ENCODE measurements at regions not wholly inside any gene's neighbourhood (a gene's known extent, or its start where the extent isn't known, plus 50 kb on each side); places are given as distances from the start of the nearest gene placed in this dataset.

DNA sequence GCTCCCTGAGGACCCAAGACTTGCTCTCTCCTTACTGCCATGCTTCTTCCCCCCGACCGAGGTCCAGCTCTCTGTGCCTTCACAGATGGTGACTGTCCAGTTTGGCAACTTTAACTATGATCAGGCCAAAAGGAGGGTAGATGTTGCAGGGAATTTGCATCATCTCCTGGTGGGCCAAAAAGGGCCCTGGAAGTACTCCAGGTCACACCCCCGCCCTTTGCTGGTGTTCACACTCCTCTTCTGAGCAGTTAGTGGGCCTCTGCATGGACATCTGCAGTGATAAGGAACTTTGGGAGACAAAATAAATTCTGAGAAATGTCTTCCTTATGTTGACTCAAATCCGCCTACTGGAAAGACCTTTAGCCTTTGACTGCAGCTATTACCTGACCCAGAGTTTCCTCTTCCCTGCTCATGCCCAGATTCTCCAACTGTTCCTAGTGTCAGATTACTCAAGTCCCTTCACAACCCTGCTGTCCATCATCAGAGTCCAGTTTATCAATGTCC lies 234.4 kb downstream of the LOXHD1 start:
- TF ChIP-seq EZH2 (IDR thresholded peaks at IDR 0.05; ENCODE audit: borderline replicate concordance) (no peak), EZH2phosphoT487 (IDR thresholded peaks at IDR 0.05; ENCODE audit: low read depth, severe bottlenecking, unreplicated experiment) (no peak)
- TF ChIP-seq, protein P1, sequence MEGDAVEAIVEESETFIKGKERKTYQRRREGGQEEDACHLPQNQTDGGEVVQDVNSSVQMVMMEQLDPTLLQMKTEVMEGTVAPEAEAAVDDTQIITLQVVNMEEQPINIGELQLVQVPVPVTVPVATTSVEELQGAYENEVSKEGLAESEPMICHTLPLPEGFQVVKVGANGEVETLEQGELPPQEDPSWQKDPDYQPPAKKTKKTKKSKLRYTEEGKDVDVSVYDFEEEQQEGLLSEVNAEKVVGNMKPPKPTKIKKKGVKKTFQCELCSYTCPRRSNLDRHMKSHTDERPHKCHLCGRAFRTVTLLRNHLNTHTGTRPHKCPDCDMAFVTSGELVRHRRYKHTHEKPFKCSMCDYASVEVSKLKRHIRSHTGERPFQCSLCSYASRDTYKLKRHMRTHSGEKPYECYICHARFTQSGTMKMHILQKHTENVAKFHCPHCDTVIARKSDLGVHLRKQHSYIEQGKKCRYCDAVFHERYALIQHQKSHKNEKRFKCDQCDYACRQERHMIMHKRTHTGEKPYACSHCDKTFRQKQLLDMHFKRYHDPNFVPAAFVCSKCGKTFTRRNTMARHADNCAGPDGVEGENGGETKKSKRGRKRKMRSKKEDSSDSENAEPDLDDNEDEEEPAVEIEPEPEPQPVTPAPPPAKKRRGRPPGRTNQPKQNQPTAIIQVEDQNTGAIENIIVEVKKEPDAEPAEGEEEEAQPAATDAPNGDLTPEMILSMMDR (IDR thresholded peaks at IDR 0.05; ENCODE audit: poor library complexity) = no peak
- WGBS (ENCODE audit: low lambda C conversion rate, missing lambda C conversion rate) = 85% methylated on average over 4 of the region's 4 CpGs
- Histone ChIP-seq H3K4me2 (no peak overlapping the region), H3K36me3 (replicated peaks; ENCODE audit: insufficient read depth, low read depth) (no peaks in the 10 kb centered on the region), H3K9me3 (ENCODE audit: low read depth) (no peaks in the 10 kb centered on the region), H3K27ac (no peak overlapping the region), H3K4me1 (ENCODE audit: insufficient read depth) (no peaks in the 10 kb centered on the region), H3K79me2 (no peaks in the 10 kb centered on the region), H3K27me3 (no peaks in the 10 kb centered on the region), H4K20me1 (ENCODE audit: insufficient read depth, poor library complexity, severe bottlenecking) (no peaks in the 10 kb centered on the region), H2AFZ (no peak overlapping the region), H3K4me3 (no peak overlapping the region), H3K9me2 (replicated peaks; ENCODE audit: insufficient read depth) (no peaks in the 10 kb centered on the region)
- DNase-seq (ENCODE audit: low spot score) = no peak

DNA sequence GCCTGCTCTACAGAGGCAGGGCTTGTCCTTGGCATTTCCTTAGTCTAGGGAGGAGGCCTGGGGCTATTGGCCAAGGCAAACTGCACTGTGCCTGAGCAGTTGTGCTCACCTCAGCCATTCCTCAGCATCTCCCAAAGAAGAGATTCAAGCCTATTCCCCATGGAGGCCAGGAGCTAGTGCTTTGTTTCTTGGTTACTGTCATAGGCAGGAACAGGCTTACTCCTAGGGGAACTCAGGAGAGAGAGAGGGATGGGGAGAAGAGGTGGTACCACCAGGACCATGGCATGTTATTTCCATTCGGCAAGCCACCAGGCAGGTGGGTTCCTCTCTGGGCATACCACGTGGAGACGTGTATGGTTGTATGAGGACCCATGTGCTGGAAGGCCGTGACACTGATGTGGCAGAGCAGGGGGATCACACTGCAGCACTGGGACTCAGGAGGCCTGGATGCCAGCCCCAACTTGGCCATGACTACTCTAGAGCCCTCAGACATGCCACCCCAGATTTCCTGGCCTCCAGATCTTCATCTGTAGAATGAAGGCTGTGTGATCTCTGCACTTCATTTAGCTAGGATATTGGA lies 233.7 kb downstream of the LOXHD1 start:
- H3K9me2 ChIP-seq (replicated peaks; ENCODE audit: insufficient read depth) = no peaks in the 10 kb centered on the region
- H2AFZ ChIP-seq = no peak overlapping the region
- H3K4me3 ChIP-seq = no peak overlapping the region
- H3K27me3 ChIP-seq = no peaks in the 10 kb centered on the region
- no peak overlapping the region for H3K4me2 ChIP-seq
- WGBS (ENCODE audit: low lambda C conversion rate, missing lambda C conversion rate) = 97% methylated on average over 4 of the region's 4 CpGs
- H3K36me3 ChIP-seq (replicated peaks; ENCODE audit: insufficient read depth, low read depth) = no peaks in the 10 kb centered on the region
- TF ChIP-seq EZH2 (IDR thresholded peaks at IDR 0.05; ENCODE audit: borderline replicate concordance) (no peak), EZH2phosphoT487 (IDR thresholded peaks at IDR 0.05; ENCODE audit: low read depth, severe bottlenecking, unreplicated experiment) (no peak)
- TF ChIP-seq, protein P1 (IDR thresholded peaks at IDR 0.05; ENCODE audit: poor library complexity) = no peak
- no peak overlapping the region for H3K27ac ChIP-seq
- H4K20me1 ChIP-seq (ENCODE audit: insufficient read depth, poor library complexity, severe bottlenecking) = no peaks in the 10 kb centered on the region
- no peaks in the 10 kb centered on the region for H3K9me3 ChIP-seq (ENCODE audit: low read depth)
- no peaks in the 10 kb centered on the region for H3K4me1 ChIP-seq (ENCODE audit: insufficient read depth)
- no peak for DNase-seq (ENCODE audit: low spot score)
- H3K79me2 ChIP-seq = no peaks in the 10 kb centered on the region

DNA sequence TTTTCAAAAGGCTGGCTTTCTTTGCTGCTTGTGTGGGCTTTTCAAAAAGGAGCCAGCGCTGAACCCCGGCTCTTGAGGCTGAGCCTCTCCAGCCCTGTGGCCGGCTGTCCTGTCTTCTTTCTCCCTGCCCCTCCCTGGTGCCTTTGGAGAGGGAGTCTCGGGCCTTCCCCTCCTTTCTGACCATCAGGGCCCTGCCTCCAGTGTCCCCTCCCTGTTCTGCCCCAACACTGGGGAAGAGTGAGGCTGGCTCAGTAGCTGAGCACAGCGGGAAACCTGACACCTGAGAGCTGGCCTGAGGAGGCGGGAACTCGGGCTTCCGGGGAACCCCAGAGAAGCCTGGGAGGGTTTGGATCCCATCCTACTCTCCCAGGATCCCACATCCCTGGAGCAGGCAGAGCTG lies 232.1 kb downstream of the LOXHD1 start:
- no peak overlapping the region for H2AFZ ChIP-seq
- H3K36me3 ChIP-seq (replicated peaks; ENCODE audit: insufficient read depth, low read depth) = no peaks in the 10 kb centered on the region
- H3K4me1 ChIP-seq (ENCODE audit: insufficient read depth) = no peaks in the 10 kb centered on the region
- TF ChIP-seq EZH2phosphoT487 (IDR thresholded peaks at IDR 0.05; ENCODE audit: low read depth, severe bottlenecking, unreplicated experiment) (no peak), EZH2 (IDR thresholded peaks at IDR 0.05; ENCODE audit: borderline replicate concordance) (no peak)
- TF ChIP-seq, protein P1 (IDR thresholded peaks at IDR 0.05; ENCODE audit: poor library complexity) = no peak
- no peak overlapping the region for H3K27ac ChIP-seq
- H3K9me2 ChIP-seq (replicated peaks; ENCODE audit: insufficient read depth) = no peaks in the 10 kb centered on the region
- DNase-seq (ENCODE audit: low spot score) = peak; percentile 27
- no peaks in the 10 kb centered on the region for H3K27me3 ChIP-seq
- no peaks in the 10 kb centered on the region for H3K79me2 ChIP-seq
- no peak overlapping the region for H3K4me3 ChIP-seq
- no peaks in the 10 kb centered on the region for H4K20me1 ChIP-seq (ENCODE audit: insufficient read depth, poor library complexity, severe bottlenecking)
- H3K4me2 ChIP-seq = no peak overlapping the region
- H3K9me3 ChIP-seq (ENCODE audit: low read depth) = no peaks in the 10 kb centered on the region
- 40% methylated on average over 8 of the region's 8 CpGs for WGBS (ENCODE audit: low lambda C conversion rate, missing lambda C conversion rate)

Data from hepatocyte (in vitro differentiated cells).